Activated CD4-positive, alpha-beta memory T cell treated with anti-CD3 and anti-CD28 coated beads for 36 hours (primary cell): ENCODE measurements at regions not wholly inside any gene's neighbourhood (a gene's known extent, or its start where the extent isn't known, plus 50 kb on each side); places are given as distances from the start of the nearest gene placed in this dataset.

Experiments
- CTCF ChIA-PET: fragments of 350-600 bp; sonication (Branson Sonifier 250); formaldehyde crosslinking; loops from one replicate; lab custom pipeline; 2021; ENCODE audit warnings: antibody characterized with exemption, inconsistent platforms; lab: Charles Lee
- POLR2A ChIA-PET: fragments of 350-600 bp; sonication (Branson Sonifier 250); formaldehyde crosslinking; loops from one replicate; lab custom pipeline; 2021; ENCODE audit warnings: antibody characterized with exemption; lab: Charles Lee
- DNase-seq: peaks from one replicate; pipeline ENCODE4 v3.0.0-alpha.2; 2020
- H3K27ac Mint-ChIP-seq: one replicate; pipeline ENCODE4 v1.8.0; 2021; ENCODE audit warnings: mixed read lengths
- H3K27me3 Mint-ChIP-seq: one replicate; pipeline ENCODE4 v1.8.0; 2021; ENCODE audit warnings: mixed read lengths
- H3K36me3 Mint-ChIP-seq: one replicate; pipeline ENCODE4 v1.8.0; 2021; ENCODE audit warnings: mixed read lengths
- H3K4me1 Mint-ChIP-seq: one replicate; pipeline ENCODE4 v1.8.0; 2021; ENCODE audit warnings: low read depth, mixed read lengths
- H3K4me3 Mint-ChIP-seq: one replicate; pipeline ENCODE4 v1.8.0; 2021; ENCODE audit warnings: mild to moderate bottlenecking, mixed read lengths
- H3K9me3 Mint-ChIP-seq: one replicate; pipeline ENCODE4 v1.8.0; 2021; ENCODE audit warnings: mixed read lengths
- intact Hi-C: fragments of 100-400 bp; cut with micrococcal nuclease; formaldehyde crosslinking; loops from one replicate; pipeline ENCODE4 v1.15.1; 2023

DNA sequence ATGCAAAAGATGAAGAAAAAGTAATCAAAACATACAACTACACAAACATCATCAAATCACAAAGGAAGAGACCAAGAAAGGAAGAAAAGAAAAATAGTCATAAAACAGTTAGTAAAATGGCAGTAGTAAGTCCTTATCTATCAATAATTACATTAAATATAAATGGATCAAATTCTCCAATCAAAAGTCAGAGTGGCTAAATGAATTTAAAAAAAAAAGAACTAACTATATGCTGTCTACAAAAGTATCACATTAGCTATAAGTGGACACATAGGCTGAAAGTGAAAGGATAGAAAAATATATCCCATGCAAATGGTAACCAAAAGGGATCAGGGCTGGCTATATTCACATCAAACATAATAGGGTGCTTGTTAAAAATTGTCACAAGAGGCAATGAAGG is 116.5 kb downstream of the NOL4 start:
- H3K27me3 Mint-ChIP-seq = no peaks in the 10 kb centered on the region
- CTCF ChIA-PET = no interaction called here
- H3K36me3 Mint-ChIP-seq = no peaks in the 10 kb centered on the region
- POLR2A ChIA-PET = no interaction called here
- DNase-seq = no peak
- peaks cover 16% of the 10 kb centered on the region for H3K9me3 Mint-ChIP-seq
- no peak overlapping the region for H3K4me3 Mint-ChIP-seq
- intact Hi-C loops = no loop called here
- no peaks in the 10 kb centered on the region for H3K4me1 Mint-ChIP-seq
- H3K27ac Mint-ChIP-seq = no peak overlapping the region

DNA sequence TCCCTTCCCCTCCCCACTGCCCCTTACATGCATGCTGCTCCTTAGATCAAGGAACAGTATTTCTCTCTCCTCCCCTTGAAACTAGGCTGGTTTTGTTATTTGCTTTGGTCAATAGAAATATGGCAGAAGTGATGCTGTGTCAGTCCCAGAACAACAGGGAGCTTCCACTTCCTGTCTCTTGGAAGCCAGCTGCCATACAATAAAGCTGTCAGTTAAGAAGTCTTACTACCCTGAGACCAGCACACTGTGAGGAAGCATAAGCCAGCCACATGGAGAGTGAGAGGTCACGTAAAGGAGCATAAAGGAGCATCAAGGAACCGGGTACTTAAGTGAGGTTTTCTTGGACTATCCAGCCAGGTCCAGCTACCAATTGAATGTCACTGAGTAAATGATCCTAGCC is 126.6 kb downstream of the NOL4 start:
- H3K27me3 Mint-ChIP-seq = no peaks in the 10 kb centered on the region
- ChIA-PET POLR2A (no interaction called here), CTCF (no interaction called here)
- H3K27ac Mint-ChIP-seq = no peak overlapping the region
- no peak for DNase-seq
- intact Hi-C loops = no loop called here
- no peaks in the 10 kb centered on the region for H3K9me3 Mint-ChIP-seq
- no peaks in the 10 kb centered on the region for H3K36me3 Mint-ChIP-seq
- H3K4me3 Mint-ChIP-seq = no peak overlapping the region
- no peaks in the 10 kb centered on the region for H3K4me1 Mint-ChIP-seq

DNA sequence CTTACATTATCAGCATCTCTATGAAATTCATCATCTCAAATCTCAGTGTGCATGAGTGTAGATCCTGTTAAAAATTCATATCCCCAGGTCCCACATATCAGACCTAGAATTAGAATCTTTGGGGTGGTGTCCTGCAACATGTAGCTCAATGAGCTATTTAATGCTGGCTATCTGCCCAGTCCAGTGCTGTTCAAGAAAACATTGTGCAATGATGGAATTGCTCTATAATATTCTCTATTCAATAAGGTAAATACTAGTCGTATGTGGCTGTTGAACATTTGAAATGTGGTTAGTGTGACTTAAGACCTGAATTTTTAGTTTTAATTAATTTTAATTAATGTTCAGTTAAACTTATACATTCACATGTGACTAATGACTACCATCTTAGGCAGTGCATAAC is 127.4 kb downstream of the NOL4 start:
- Mint-ChIP-seq H3K36me3 (no peaks in the 10 kb centered on the region), H3K27me3 (no peaks in the 10 kb centered on the region), H3K4me1 (no peaks in the 10 kb centered on the region), H3K4me3 (no peak overlapping the region), H3K9me3 (no peaks in the 10 kb centered on the region), H3K27ac (no peak overlapping the region)
- no peak for DNase-seq
- intact Hi-C loops = no loop called here
- CTCF ChIA-PET = no interaction called here
- POLR2A ChIA-PET = no interaction called here

DNA sequence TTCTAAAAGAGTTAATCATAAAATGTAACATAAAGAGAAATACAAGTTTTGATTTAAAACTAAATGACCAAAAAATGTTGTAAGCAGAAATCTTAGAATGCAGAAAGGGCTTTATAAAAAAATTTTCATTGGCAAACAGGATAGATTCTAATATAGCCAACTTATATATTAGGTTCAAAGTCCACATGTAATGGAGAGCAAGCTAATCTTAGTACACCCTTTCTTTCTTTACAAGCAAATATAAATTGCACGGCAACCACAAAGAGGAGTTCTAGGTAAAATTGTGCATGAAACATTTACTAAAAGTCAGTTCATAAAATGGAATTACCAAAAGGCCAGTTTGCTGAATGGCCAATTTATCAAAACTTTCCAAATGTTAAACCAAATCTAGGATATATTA is 130.6 kb downstream of the NOL4 start:
- H3K9me3 Mint-ChIP-seq = peaks cover 7% of the 10 kb centered on the region
- H3K27me3 Mint-ChIP-seq = no peaks in the 10 kb centered on the region
- intact Hi-C loops = no loop called here
- no peak overlapping the region for H3K4me3 Mint-ChIP-seq
- no peaks in the 10 kb centered on the region for H3K4me1 Mint-ChIP-seq
- H3K36me3 Mint-ChIP-seq = no peaks in the 10 kb centered on the region
- CTCF ChIA-PET = interaction anchor here (1.5 kb wide), 1 partner anchor 29 kb away, joined by 3 read pairs; no protein-coding TSS in a partner anchor
- no peak for DNase-seq
- H3K27ac Mint-ChIP-seq = no peak overlapping the region
- POLR2A ChIA-PET = no interaction called here

DNA sequence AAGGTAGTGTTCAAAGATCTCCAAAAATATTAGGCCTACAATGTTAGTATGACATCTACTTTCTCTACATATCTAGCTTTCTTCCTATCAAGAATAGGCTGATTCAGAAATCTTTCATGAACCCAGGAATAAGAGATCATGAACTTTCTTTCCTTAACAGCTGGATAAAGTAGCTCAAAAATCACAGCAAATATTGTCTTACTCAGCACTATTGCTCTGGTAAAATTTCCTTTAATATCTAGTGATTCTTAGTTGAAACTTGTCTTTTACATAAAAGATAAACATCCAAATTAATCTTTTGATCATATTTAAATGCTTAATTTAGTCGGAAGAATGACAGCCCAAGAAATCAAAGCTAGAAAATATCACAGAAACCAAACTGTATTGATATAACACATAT is 131.9 kb downstream of the NOL4 start:
- no peak for DNase-seq
- intact Hi-C loops = no loop called here
- no peaks in the 10 kb centered on the region for H3K27me3 Mint-ChIP-seq
- no peak overlapping the region for H3K4me3 Mint-ChIP-seq
- H3K9me3 Mint-ChIP-seq = peaks cover 7% of the 10 kb centered on the region
- no peaks in the 10 kb centered on the region for H3K36me3 Mint-ChIP-seq
- H3K27ac Mint-ChIP-seq = no peak overlapping the region
- ChIA-PET CTCF (interaction anchor here (1.5 kb wide), 1 partner anchor 30 kb away, joined by 3 read pairs; no protein-coding TSS in a partner anchor), POLR2A (no interaction called here)
- H3K4me1 Mint-ChIP-seq = no peaks in the 10 kb centered on the region

DNA sequence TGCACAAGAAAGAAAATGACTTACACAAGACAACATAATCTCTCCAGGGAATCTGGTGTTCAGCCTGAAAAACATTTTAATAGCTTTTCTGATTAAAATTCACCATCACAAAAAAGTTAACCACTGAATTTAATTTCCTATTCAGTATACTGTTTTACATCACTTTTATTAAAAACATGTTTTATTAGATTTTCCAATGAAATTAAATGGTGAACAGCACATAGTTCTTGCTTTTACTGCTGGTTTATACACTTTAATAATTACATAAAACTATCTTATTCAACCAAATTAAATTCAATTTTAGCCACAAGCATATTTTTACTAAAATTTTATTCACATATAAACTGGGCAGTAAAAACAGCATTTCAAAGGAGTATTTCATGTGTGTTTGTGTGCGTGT is 138.3 kb downstream of the NOL4 start:
- H3K27me3 Mint-ChIP-seq = no peaks in the 10 kb centered on the region
- POLR2A ChIA-PET = no interaction called here
- no peak overlapping the region for H3K4me3 Mint-ChIP-seq
- H3K36me3 Mint-ChIP-seq = no peaks in the 10 kb centered on the region
- H3K4me1 Mint-ChIP-seq = no peaks in the 10 kb centered on the region
- CTCF ChIA-PET = no interaction called here
- intact Hi-C loops = no loop called here
- no peak for DNase-seq
- peaks cover 10% of the 10 kb centered on the region for H3K9me3 Mint-ChIP-seq
- H3K27ac Mint-ChIP-seq = no peak overlapping the region

DNA sequence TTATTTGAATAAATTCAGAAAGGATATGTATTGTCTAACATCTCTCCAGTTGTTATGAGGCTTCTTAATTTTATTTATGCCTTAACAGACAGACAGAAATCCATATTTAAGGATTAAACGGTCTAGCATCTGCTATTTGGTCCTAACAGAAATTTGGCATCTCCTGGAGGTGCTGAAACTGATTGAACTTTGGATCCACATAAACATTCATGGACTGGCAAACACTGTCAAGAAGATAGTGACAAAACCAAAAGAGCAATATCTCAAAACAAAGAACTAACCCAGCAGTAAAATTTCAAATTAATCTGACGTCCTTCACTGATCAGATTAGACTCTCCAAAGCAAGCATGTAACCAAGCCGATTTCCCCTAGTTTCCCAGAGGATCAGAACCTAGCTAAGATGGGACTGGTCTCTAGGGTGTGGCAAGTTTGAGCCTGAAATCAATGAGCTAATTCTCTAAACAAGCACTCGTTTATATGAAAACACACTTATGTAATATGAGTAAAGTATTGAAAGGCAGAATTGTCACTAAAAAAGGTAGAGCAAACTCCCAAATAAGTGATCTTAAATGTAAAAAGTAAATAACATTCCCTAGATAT is 139.5 kb downstream of the NOL4 start:
- no peaks in the 10 kb centered on the region for H3K27me3 Mint-ChIP-seq
- H3K4me1 Mint-ChIP-seq = no peaks in the 10 kb centered on the region
- no peaks in the 10 kb centered on the region for H3K36me3 Mint-ChIP-seq
- intact Hi-C loops = no loop called here
- no peak overlapping the region for H3K27ac Mint-ChIP-seq
- CTCF ChIA-PET = no interaction called here
- H3K4me3 Mint-ChIP-seq = no peak overlapping the region
- peaks cover 3% of the 10 kb centered on the region for H3K9me3 Mint-ChIP-seq
- no peak for DNase-seq
- POLR2A ChIA-PET = no interaction called here

DNA sequence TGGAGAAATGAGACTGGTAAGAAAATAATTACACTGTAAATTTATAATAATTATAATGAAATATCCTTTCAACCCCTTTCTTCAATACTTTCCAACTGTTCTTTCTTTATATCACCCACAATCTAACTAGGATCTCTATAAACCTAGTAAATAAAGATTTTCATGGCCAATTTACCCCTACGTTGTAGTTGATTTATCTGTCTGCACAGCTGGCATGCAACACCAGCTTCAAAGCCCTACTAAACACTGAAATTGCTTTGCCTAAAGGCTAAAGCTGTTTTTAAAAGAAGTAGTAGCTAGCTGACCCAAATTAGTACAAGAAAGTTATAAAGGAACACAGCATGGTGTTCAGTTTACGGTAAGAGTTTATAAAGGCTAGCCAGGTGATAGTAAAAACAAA is 140.1 kb downstream of the NOL4 start:
- ChIA-PET POLR2A (no interaction called here), CTCF (no interaction called here)
- intact Hi-C loops = no loop called here
- Mint-ChIP-seq H3K4me1 (no peaks in the 10 kb centered on the region), H3K4me3 (no peak overlapping the region), H3K9me3 (peaks cover 3% of the 10 kb centered on the region), H3K27ac (no peak overlapping the region), H3K27me3 (no peaks in the 10 kb centered on the region), H3K36me3 (no peaks in the 10 kb centered on the region)
- DNase-seq = no peak

DNA sequence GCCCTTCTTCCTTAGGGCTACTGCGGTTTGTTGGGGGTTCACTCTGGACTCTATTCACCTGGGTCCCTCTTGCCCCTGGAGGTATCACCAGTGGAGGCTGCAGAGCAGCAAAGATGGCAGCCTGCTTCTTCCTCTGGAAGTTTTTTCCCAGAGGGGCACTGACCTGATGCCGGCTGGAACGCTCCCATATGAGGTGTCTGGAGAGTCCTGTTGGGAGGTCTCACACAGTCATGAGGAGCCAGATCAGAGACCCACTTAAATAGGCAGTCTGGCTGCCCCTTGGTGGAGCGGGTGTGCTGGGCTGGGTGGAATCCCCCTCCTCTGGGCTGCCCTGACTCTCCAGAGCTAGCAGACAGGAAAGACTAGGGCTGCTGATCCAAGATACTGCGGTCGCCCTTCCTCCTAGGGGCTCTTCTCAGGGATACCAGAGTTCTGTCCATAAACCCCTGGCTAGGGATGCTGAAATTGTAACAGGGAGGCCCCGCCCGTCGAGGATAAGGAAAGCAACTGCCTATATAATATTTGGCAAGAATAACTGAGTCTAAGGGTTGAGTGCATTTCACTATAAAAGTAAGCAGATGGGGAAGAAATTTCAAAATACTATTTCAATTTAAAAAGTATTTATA is 140.7 kb downstream of the NOL4 start:
- intact Hi-C loops = no loop called here
- no peaks in the 10 kb centered on the region for H3K27me3 Mint-ChIP-seq
- H3K4me1 Mint-ChIP-seq = no peaks in the 10 kb centered on the region
- H3K9me3 Mint-ChIP-seq = peaks cover 3% of the 10 kb centered on the region
- H3K4me3 Mint-ChIP-seq = no peak overlapping the region
- ChIA-PET POLR2A (no interaction called here), CTCF (no interaction called here)
- no peak overlapping the region for H3K27ac Mint-ChIP-seq
- no peaks in the 10 kb centered on the region for H3K36me3 Mint-ChIP-seq
- DNase-seq = no peak

DNA sequence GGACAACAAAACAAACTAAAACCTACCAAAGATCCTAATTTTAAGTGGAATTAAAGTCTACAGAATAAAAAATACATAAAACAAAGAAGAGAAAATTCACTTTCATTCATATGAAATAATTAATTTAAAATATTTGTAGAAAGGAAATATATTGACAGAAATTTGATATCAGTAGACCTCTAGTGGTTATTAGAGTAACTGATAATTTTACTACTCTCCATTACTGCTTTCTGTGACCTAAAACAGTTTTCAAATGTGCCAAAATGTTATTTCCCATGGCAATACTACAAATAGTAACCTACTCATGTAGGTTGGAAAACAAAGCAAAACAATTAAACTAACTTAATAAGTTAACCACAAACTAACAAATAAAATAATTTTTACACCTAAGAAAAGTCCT is 147.1 kb downstream of the NOL4 start:
- DNase-seq = no peak
- Mint-ChIP-seq H3K36me3 (no peaks in the 10 kb centered on the region), H3K27me3 (no peaks in the 10 kb centered on the region), H3K4me3 (no peak overlapping the region), H3K4me1 (no peaks in the 10 kb centered on the region), H3K27ac (no peak overlapping the region), H3K9me3 (peaks cover 7% of the 10 kb centered on the region)
- CTCF ChIA-PET = no interaction called here
- POLR2A ChIA-PET = no interaction called here
- intact Hi-C loops = no loop called here

DNA sequence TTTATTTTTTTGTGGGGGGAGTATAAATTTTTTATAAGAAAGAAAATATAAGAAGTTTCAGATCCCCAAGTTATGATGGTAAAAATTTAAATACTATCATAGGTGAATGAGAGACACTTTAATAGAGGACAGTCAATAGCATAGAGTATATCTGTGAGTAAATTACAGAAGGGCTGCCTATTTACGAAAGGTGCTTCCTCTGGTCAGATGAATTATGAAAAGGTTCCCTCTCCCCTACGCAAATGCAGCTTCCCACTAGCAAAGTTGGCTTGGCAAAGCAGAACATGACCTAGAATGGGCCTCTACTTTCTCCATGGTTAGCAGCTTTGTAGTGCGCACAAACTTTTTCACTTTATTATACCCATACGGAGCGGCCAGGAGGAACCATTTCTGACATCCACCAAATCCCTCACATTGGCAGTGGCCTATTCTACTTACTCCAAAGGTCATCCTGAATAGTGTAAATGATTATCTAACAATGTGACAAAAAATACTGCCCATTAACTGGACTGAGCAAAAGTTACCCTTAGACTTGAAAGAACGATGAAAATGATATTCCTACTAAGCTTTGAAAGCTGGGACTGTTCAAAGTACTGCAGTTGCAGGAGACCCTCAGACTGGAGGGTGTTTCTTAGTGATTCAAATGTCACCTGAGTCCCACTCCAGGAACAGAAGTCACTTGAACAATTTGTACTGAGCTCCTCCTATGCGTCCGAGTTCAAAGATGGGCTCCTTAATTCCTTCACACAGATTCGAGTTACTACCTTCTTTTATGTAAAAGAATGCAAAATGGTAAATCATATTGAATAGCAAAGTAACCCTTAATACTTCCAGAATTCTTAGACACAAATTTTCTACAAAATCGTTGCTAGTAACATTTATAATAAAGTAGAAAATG is 148.5 kb downstream of the NOL4 start:
- DNase-seq = no peak
- H3K27me3 Mint-ChIP-seq = no peaks in the 10 kb centered on the region
- H3K9me3 Mint-ChIP-seq = peaks cover 9% of the 10 kb centered on the region
- H3K36me3 Mint-ChIP-seq = no peaks in the 10 kb centered on the region
- intact Hi-C loops = no loop called here
- H3K4me1 Mint-ChIP-seq = no peaks in the 10 kb centered on the region
- CTCF ChIA-PET = no interaction called here
- H3K27ac Mint-ChIP-seq = no peak overlapping the region
- POLR2A ChIA-PET = no interaction called here
- no peak overlapping the region for H3K4me3 Mint-ChIP-seq

DNA sequence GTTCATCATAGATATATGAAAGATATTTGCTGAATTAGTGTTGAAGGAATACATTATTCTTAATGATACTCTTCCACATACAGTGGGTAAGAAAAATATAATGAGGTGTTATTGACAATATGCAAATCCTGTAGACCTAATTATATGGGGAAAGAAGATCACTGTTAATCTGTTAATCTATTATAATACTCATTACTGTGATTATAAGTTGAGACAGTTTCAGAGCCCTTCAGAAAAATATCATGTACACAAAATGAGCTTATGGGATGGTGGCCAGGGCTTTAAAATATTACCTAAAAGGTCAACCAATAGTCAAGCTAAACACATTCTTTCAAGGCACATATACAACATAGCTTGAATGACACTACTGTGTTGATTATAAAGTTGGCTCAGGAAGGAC is 163.5 kb downstream of the NOL4 start:
- H3K4me1 Mint-ChIP-seq = no peaks in the 10 kb centered on the region
- H3K27me3 Mint-ChIP-seq = no peaks in the 10 kb centered on the region
- intact Hi-C loops = no loop called here
- ChIA-PET POLR2A (no interaction called here), CTCF (no interaction called here)
- no peak overlapping the region for H3K4me3 Mint-ChIP-seq
- H3K27ac Mint-ChIP-seq = no peak overlapping the region
- DNase-seq = no peak
- no peaks in the 10 kb centered on the region for H3K36me3 Mint-ChIP-seq
- peaks cover 17% of the 10 kb centered on the region for H3K9me3 Mint-ChIP-seq
